ENCODE measurements at regions not wholly inside any gene's neighbourhood (a gene's known extent, or its start where the extent isn't known, plus 50 kb on each side); places are given as distances from the start of the nearest gene placed in this dataset.

DNA sequence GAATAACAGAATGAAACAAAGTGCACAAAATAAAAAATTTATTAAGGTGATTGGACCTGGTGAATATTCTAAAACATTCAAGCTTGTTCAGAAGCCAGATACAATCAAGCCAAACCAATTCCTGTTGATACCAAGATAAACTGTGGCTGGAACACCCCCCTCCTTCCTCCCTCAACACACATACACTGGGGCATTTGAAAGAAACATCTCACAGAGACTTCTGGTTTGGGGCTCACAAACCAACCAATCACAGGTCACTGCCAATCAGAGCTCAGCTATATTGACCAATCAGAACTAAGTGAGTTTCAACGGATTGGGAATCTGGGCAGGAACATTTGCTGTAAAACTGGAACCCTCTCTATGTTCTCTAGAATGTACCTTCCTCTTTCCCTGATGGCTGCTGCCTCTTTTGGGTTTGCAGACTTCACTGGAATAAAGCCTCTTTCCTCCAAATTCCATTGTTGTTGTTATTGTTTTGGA is 340.6 kb upstream of the GOLIM4 start:
- TF ChIP-seq, protein P1, sequence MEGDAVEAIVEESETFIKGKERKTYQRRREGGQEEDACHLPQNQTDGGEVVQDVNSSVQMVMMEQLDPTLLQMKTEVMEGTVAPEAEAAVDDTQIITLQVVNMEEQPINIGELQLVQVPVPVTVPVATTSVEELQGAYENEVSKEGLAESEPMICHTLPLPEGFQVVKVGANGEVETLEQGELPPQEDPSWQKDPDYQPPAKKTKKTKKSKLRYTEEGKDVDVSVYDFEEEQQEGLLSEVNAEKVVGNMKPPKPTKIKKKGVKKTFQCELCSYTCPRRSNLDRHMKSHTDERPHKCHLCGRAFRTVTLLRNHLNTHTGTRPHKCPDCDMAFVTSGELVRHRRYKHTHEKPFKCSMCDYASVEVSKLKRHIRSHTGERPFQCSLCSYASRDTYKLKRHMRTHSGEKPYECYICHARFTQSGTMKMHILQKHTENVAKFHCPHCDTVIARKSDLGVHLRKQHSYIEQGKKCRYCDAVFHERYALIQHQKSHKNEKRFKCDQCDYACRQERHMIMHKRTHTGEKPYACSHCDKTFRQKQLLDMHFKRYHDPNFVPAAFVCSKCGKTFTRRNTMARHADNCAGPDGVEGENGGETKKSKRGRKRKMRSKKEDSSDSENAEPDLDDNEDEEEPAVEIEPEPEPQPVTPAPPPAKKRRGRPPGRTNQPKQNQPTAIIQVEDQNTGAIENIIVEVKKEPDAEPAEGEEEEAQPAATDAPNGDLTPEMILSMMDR (IDR thresholded peaks at IDR 0.05): no peak
- H3K36me3 ChIP-seq (ENCODE audit: control insufficient read depth, insufficient read depth, low read length): no peaks in the 10 kb centered on the region
- H2AFZ ChIP-seq: no peak overlapping the region

GRCh38 chr3:168431491-168431890 is 335.8 kb upstream of the GOLIM4 start:
- Histone ChIP-seq H2AFZ (no peak overlapping the region), H3K4me1 (no peaks in the 10 kb centered on the region), H3K4me3 (ENCODE audit: low read depth, low read length) (no peak overlapping the region), H3K9me3 (ENCODE audit: control insufficient read depth, low read length) (no peaks in the 10 kb centered on the region), H3K79me2 (no peaks in the 10 kb centered on the region), H3K4me2 (ENCODE audit: low read length) (no peak overlapping the region), H3K36me3 (ENCODE audit: control insufficient read depth, insufficient read depth, low read length) (no peaks in the 10 kb centered on the region), H3K27ac (no peak overlapping the region), H3K9ac (no peak overlapping the region), H3K27me3 (ENCODE audit: control insufficient read depth, insufficient read depth, low read length) (no peaks in the 10 kb centered on the region)
- TF ChIP-seq, protein P1 (IDR thresholded peaks at IDR 0.05): no peak

More for the DNA sequence above, 340.6 kb upstream of the GOLIM4 start:
- no peaks in the 10 kb centered on the region for H3K9me3 ChIP-seq (ENCODE audit: control insufficient read depth, low read length)
- H3K4me2 ChIP-seq (ENCODE audit: low read length): no peak overlapping the region
- H3K27ac ChIP-seq: no peak overlapping the region
- H3K9ac ChIP-seq: no peak overlapping the region
- no peaks in the 10 kb centered on the region for H3K4me1 ChIP-seq
- H3K27me3 ChIP-seq (ENCODE audit: control insufficient read depth, insufficient read depth, low read length): no peaks in the 10 kb centered on the region
- no peaks in the 10 kb centered on the region for H3K79me2 ChIP-seq
- H3K4me3 ChIP-seq (ENCODE audit: low read depth, low read length): no peak overlapping the region

- Histone ChIP-seq H3K27me3 (ENCODE audit: control insufficient read depth, insufficient read depth, low read length) (no peaks in the 10 kb centered on the region), H3K9ac (no peak overlapping the region), H3K4me2 (ENCODE audit: low read length) (no peak overlapping the region), H3K4me1 (no peaks in the 10 kb centered on the region), H3K4me3 (ENCODE audit: low read depth, low read length) (no peak overlapping the region), H3K9me3 (ENCODE audit: control insufficient read depth, low read length) (no peaks in the 10 kb centered on the region), H2AFZ (no peak overlapping the region), H3K27ac (no peak overlapping the region), H3K79me2 (no peaks in the 10 kb centered on the region), H3K36me3 (ENCODE audit: control insufficient read depth, insufficient read depth, low read length) (no peaks in the 10 kb centered on the region)
- TF ChIP-seq, protein P1 (IDR thresholded peaks at IDR 0.05): no peak
Measured at GRCh38 chr3:168427835-168428475, 332.2 kb upstream of the GOLIM4 start.

DNA sequence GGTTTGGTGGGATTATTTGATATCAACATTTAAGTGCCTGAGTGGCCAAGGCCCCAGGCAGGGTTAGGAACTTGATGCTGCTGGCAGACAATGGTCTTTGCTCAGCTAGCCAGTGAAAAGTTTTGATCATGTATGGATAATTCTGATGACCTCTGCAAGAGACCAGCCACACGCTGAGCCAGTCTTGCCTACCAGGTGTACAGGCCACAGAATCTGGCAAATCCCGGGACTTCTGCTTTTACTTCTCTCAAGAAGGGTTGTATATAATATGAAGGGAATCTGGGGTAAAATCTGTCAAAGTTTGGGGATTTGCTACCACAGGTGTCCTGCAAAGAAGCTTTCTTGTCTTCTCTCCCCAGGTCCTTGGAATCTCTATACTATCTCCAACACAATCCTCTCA is 331.4 kb upstream of the GOLIM4 start:
- Histone ChIP-seq H3K4me2 (ENCODE audit: low read length) (no peak overlapping the region), H3K27ac (no peak overlapping the region), H3K4me1 (no peaks in the 10 kb centered on the region), H3K9me3 (ENCODE audit: control insufficient read depth, low read length) (no peaks in the 10 kb centered on the region), H3K9ac (no peak overlapping the region), H3K36me3 (ENCODE audit: control insufficient read depth, insufficient read depth, low read length) (no peaks in the 10 kb centered on the region), H3K79me2 (no peaks in the 10 kb centered on the region), H3K4me3 (ENCODE audit: low read depth, low read length) (no peak overlapping the region), H3K27me3 (ENCODE audit: control insufficient read depth, insufficient read depth, low read length) (no peaks in the 10 kb centered on the region), H2AFZ (no peak overlapping the region)
- TF ChIP-seq, protein P1 (IDR thresholded peaks at IDR 0.05): no peak

Measured in parathyroid adenoma (tissue), 2 donors.